ENCODE measurements at regions not wholly inside any gene's neighbourhood (a gene's known extent, or its start where the extent isn't known, plus 50 kb on each side); places are given as distances from the start of the nearest gene placed in this dataset.

GRCh38 chr10:27446091-27446918 lies 57.8 kb upstream of the RAB18 start:
- DNase-seq (ENCODE audit: low read depth, low spot score) (no peak), FAIRE-seq (peak; percentile 65), ATAC-seq (peak; percentile 45; the same call in 1 of the 3 replicates)
- WGBS (ENCODE audit: insufficient coverage, insufficient replicate concordance, low lambda C conversion rate, missing lambda C conversion rate) = 0% methylated on average over 5 of the region's 5 CpGs
- Histone ChIP-seq H3K4me1 (ENCODE audit: control insufficient read depth, insufficient read depth, low read length) (no peaks in the 10 kb centered on the region), H3K27me3 (replicated peaks in 1 of 2; ENCODE audit: control insufficient read depth in 2 of 2, insufficient read depth in 2 of 2, low read length in 1 of 2) (no peaks in the 10 kb centered on the region), H2AFZ (ENCODE audit: control insufficient read depth, low read depth, low read length) (no peak overlapping the region), H3K27ac (ENCODE audit: control insufficient read depth, insufficient read depth) (no peak overlapping the region), H3K4me2 (ENCODE audit: control insufficient read depth, insufficient read depth) (no peak overlapping the region), H3K36me3 (ENCODE audit: control insufficient read depth in 2 of 2, insufficient read depth in 2 of 2, low read length in 1 of 2) (no peaks in the 10 kb centered on the region), H3K4me3 (no peak overlapping the region), H3K79me2 (ENCODE audit: control insufficient read depth, insufficient read depth, low read length) (no peaks in the 10 kb centered on the region), H3K9ac (ENCODE audit: control insufficient read depth, insufficient read depth, low read length) (no peak overlapping the region), H4K20me1 (ENCODE audit: control insufficient read depth, insufficient read depth) (no peaks in the 10 kb centered on the region), H3K9me3 (replicated peaks; ENCODE audit: control insufficient read depth, insufficient read depth, low read length) (no peaks in the 10 kb centered on the region)
- no TSS peak for BruUV-seq (replicated peaks)
- in situ Hi-C loops (cut with MboI) = loop anchor here (5.0 to 25.0 kb wide), 2 partner anchors 206 to 741 kb away; no protein-coding TSS in a partner anchor
- ChIA-PET POLR2A (no interaction called here), CTCF (interaction anchor here (0.8 to 1.7 kb wide), 5 partner anchors 14 to 795 kb away, joined by 3 to 8 read pairs (median 4); no protein-coding TSS in a partner anchor), RAD21 (ENCODE audit: unreplicated experiment) (interaction anchor here (0.7 kb wide), 1 partner anchor 213 kb away, joined by 3 read pairs; no protein-coding TSS in a partner anchor), SMC1A (ENCODE audit: uncharacterized antibody, unreplicated experiment) (no interaction called here)
- TF ChIP-seq TCF3 (IDR thresholded peaks at IDR 0.05; ENCODE audit: borderline replicate concordance, insufficient read depth, low read depth, low read length) (no peak), CTCF (IDR thresholded peaks at IDR 0.05 in 2 of 3, conservative IDR thresholded peaks at IDR 0.05 in 1 of 3; ENCODE audit: control insufficient read depth in 2 of 3, extremely low read depth in 1 of 3, insufficient read depth in 1 of 3, low read depth in 3 of 3, low read length in 3 of 3) (peak; percentile 17 to 33 (median 26); a peak in 3 of 6 replicates), SMC3 (IDR thresholded peaks at IDR 0.05; ENCODE audit: borderline replicate concordance, low read length) (peak; percentile 19; the same call in 1 of the 2 replicates), RAD21 (IDR thresholded peaks at IDR 0.05; ENCODE audit: insufficient read depth, low read depth, low read length) (peak; percentile 34; the same call in 1 of the 2 replicates)
- intact Hi-C loops (cut with micrococcal nuclease; ENCODE audit: unreplicated experiment) = loop anchor here (2.0 to 5.0 kb wide), 3 partner anchors 101 to 732 kb away; no protein-coding TSS in a partner anchor
